ENCODE measurements at regions not wholly inside any gene's neighbourhood (a gene's known extent, or its start where the extent isn't known, plus 50 kb on each side); places are given as distances from the start of the nearest gene placed in this dataset.

DNA sequence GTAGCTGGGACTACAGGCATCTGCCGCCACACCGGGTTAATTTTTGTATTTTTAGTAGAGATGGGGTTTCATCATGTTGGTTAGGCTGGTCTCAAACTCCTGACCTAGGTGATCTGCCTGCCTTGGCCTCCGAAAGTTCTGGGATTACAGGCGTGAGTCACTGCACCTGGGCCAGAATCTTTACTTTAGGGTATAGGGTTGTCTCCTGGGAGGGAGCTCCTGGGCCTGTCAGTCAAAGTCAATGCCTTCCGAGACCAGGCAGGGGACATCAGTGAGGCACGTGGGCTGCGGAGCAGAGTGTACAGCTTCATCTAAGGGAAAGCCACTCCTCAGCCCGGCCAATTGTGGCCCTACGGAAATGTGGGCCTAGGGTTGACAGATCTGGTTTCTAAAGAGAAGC lies 108.6 kb downstream of the FGF18 start:
- no peak for TF ChIP-seq MAFK (IDR thresholded peaks at IDR 0.05; ENCODE audit: partially characterized antibody)
- no peak for TF ChIP-seq HOXB13 (CRISPR knock-in tag; IDR thresholded peaks at IDR 0.05; ENCODE audit: low read depth)
- no peak for TF ChIP-seq PHF8 (IDR thresholded peaks at IDR 0.05; ENCODE audit: borderline replicate concordance, low read depth)
- ChIA-PET CTCF (interaction anchor here (1.2 to 1.5 kb wide), 2 partner anchors 14 to 44 kb away, joined by 3 to 6 read pairs; no protein-coding TSS in a partner anchor), POLR2A (no interaction called here)
- WGBS (ENCODE audit: missing lambda C conversion rate) = 77% methylated on average over 9 of the region's 9 CpGs
- FAIRE-seq = no peak
- Histone ChIP-seq H3K9me3 (no peaks in the 10 kb centered on the region), H3K27ac (no peak overlapping the region), H3K4me2 (no peak overlapping the region), H3K4me3 (no peak overlapping the region), H3K4me1 (no peaks in the 10 kb centered on the region)
- no peak for ATAC-seq
- no peak for DNase-seq (ENCODE audit: low read depth in 1 of 2, low spot score in 1 of 2)

DNA sequence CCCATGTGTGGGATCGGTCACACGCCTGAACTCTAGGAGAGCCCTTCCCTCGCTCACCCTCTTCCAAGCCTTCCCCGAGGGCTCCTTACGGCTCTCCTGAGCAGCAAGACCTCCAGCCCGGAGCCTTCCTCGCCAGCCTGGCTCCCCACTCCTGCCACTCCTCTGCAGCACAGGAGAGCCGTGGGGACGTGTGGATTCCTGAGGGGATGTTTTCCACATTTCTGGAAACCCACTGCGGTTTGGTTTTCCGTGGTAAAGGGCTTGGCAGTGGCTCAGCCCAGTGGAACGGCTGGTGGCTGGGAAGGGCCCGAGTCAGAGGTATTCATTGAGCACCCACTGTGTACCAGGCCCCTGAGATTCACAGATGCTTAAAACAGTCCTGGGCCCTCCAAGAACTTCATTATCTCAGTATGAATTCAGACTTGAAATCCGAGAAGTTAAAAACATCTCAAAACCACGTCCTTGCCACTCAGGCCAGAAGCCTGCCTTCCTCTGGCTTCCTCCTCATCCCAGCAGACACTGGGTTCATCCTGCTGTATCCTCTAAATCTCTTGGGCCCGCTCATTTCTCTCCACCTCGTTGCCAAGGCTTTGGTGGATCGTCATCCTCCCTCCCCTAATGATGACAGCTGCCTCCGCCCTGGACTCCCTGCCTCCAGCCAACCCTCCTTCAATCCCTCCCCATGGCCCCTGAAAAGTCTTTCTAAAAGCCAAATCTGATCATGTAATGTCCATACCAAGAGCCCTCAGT lies 109.6 kb downstream of the FGF18 start:
- FAIRE-seq (no peak), ATAC-seq (no peak; a peak in 1 of 6 replicates), DNase-seq (ENCODE audit: low read depth in 1 of 2, low spot score in 1 of 2) (no peak)
- Histone ChIP-seq H3K9me3 (no peaks in the 10 kb centered on the region), H3K4me2 (no peak overlapping the region), H3K4me3 (no peak overlapping the region), H3K4me1 (no peaks in the 10 kb centered on the region), H3K27ac (no peak overlapping the region)
- WGBS (ENCODE audit: missing lambda C conversion rate) = 78% methylated on average over 18 of the region's 19 CpGs
- ChIA-PET CTCF (interaction anchor here (1.2 to 1.5 kb wide), 2 partner anchors 23 to 45 kb away, joined by 4 to 6 read pairs; no protein-coding TSS in a partner anchor), POLR2A (no interaction called here)
- no peak for TF ChIP-seq EHF (CRISPR knock-in tag; IDR thresholded peaks at IDR 0.05)
- TF ChIP-seq RARB (CRISPR knock-in tag; IDR thresholded peaks at IDR 0.05) = no peak
- TF ChIP-seq NR3C1 (IDR thresholded peaks at IDR 0.05) = no peak
- no peak for TF ChIP-seq TFCP2L1 (CRISPR knock-in tag; IDR thresholded peaks at IDR 0.05)

DNA sequence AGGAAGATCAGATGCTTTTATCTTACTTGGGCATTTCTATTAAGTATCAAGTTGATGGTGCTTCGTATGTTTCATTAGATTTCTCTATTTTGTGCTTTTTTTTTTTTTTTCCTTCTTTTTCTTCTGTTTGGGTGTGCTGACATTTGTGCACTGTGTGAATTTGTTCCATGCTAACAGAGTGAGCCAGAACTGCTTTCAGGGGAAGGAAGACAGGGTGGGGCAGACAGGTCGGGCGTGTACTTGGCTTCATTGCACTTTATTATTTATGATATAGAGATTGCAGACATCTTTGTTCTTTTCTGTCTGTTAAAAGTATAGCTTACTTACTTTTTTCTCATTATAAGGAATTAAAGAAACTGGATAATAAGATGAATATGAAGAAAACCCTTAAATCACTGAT lies 112.2 kb downstream of the FGF18 start:
- DNase-seq (ENCODE audit: low read depth in 1 of 2, low spot score in 1 of 2) = no peak
- ATAC-seq = no peak
- no peak overlapping the region for H3K27ac ChIP-seq
- WGBS (ENCODE audit: missing lambda C conversion rate) = 35% methylated on average over 3 of the region's 3 CpGs
- H3K4me3 ChIP-seq = no peak overlapping the region
- FAIRE-seq = no peak
- no peak overlapping the region for H3K4me2 ChIP-seq
- H3K9me3 ChIP-seq = no peaks in the 10 kb centered on the region
- H3K4me1 ChIP-seq = no peaks in the 10 kb centered on the region
- TF ChIP-seq SREBF2 (IDR thresholded peaks at IDR 0.05) (no peak), HOXA7 (CRISPR knock-in tag; IDR thresholded peaks at IDR 0.05) (no peak), TFCP2L1 (CRISPR knock-in tag; IDR thresholded peaks at IDR 0.05) (no peak), EHF (CRISPR knock-in tag; IDR thresholded peaks at IDR 0.05) (no peak), NFE2L2 (conservative IDR thresholded peaks at IDR 0.05; ENCODE audit: low read length) (no peak), HDAC2 (IDR thresholded peaks at IDR 0.05) (no peak), RCOR1 (IDR thresholded peaks at IDR 0.05; ENCODE audit: low read depth, low read length) (no peak), FOXS1 (CRISPR knock-in tag; IDR thresholded peaks at IDR 0.05) (no peak), FOSL2 (IDR thresholded peaks at IDR 0.05) (no peak), FOSL2 (CRISPR knock-in tag; IDR thresholded peaks at IDR 0.05) (no peak), ZSCAN20 (CRISPR knock-in tag; IDR thresholded peaks at IDR 0.05) (no peak), GATA3 (IDR thresholded peaks at IDR 0.05; ENCODE audit: borderline replicate concordance) (no peak)
- TF ChIP-seq, protein P1, sequence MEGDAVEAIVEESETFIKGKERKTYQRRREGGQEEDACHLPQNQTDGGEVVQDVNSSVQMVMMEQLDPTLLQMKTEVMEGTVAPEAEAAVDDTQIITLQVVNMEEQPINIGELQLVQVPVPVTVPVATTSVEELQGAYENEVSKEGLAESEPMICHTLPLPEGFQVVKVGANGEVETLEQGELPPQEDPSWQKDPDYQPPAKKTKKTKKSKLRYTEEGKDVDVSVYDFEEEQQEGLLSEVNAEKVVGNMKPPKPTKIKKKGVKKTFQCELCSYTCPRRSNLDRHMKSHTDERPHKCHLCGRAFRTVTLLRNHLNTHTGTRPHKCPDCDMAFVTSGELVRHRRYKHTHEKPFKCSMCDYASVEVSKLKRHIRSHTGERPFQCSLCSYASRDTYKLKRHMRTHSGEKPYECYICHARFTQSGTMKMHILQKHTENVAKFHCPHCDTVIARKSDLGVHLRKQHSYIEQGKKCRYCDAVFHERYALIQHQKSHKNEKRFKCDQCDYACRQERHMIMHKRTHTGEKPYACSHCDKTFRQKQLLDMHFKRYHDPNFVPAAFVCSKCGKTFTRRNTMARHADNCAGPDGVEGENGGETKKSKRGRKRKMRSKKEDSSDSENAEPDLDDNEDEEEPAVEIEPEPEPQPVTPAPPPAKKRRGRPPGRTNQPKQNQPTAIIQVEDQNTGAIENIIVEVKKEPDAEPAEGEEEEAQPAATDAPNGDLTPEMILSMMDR (IDR thresholded peaks at IDR 0.05) = no peak
- TF ChIP-seq, protein P2, sequence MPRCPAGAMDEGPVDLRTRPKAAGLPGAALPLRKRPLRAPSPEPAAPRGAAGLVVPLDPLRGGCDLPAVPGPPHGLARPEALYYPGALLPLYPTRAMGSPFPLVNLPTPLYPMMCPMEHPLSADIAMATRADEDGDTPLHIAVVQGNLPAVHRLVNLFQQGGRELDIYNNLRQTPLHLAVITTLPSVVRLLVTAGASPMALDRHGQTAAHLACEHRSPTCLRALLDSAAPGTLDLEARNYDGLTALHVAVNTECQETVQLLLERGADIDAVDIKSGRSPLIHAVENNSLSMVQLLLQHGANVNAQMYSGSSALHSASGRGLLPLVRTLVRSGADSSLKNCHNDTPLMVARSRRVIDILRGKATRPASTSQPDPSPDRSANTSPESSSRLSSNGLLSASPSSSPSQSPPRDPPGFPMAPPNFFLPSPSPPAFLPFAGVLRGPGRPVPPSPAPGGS (IDR thresholded peaks at IDR 0.05) = no peak
- TF ChIP-seq, protein P3, sequence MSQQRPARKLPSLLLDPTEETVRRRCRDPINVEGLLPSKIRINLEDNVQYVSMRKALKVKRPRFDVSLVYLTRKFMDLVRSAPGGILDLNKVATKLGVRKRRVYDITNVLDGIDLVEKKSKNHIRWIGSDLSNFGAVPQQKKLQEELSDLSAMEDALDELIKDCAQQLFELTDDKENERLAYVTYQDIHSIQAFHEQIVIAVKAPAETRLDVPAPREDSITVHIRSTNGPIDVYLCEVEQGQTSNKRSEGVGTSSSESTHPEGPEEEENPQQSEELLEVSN (IDR thresholded peaks at IDR 0.05; ENCODE audit: borderline replicate concordance, low read depth) = no peak
- TF ChIP-seq, protein P4, sequence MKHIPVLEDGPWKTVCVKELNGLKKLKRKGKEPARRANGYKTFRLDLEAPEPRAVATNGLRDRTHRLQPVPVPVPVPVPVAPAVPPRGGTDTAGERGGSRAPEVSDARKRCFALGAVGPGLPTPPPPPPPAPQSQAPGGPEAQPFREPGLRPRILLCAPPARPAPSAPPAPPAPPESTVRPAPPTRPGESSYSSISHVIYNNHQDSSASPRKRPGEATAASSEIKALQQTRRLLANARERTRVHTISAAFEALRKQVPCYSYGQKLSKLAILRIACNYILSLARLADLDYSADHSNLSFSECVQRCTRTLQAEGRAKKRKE (CRISPR knock-in tag; IDR thresholded peaks at IDR 0.05; ENCODE audit: low read depth) = no peak
- TF ChIP-seq, protein P5, sequence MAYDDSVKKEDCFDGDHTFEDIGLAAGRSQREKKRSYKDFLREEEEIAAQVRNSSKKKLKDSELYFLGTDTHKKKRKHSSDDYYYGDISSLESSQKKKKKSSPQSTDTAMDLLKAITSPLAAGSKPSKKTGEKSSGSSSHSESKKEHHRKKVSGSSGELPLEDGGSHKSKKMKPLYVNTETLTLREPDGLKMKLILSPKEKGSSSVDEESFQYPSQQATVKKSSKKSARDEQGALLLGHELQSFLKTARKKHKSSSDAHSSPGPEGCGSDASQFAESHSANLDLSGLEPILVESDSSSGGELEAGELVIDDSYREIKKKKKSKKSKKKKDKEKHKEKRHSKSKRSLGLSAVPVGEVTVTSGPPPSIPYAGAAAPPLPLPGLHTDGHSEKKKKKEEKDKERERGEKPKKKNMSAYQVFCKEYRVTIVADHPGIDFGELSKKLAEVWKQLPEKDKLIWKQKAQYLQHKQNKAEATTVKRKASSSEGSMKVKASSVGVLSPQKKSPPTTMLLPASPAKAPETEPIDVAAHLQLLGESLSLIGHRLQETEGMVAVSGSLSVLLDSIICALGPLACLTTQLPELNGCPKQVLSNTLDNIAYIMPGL (CRISPR knock-in tag; IDR thresholded peaks at IDR 0.05; ENCODE audit: borderline replicate concordance) = no peak
- ChIA-PET CTCF (no interaction called here), POLR2A (interaction anchor here (0.7 kb wide), 1 partner anchor 112 kb away, joined by 3 read pairs; no protein-coding TSS in a partner anchor)
